ENCODE measurements at regions not wholly inside any gene's neighbourhood (a gene's known extent, or its start where the extent isn't known, plus 50 kb on each side); places are given as distances from the start of the nearest gene placed in this dataset.

DNA sequence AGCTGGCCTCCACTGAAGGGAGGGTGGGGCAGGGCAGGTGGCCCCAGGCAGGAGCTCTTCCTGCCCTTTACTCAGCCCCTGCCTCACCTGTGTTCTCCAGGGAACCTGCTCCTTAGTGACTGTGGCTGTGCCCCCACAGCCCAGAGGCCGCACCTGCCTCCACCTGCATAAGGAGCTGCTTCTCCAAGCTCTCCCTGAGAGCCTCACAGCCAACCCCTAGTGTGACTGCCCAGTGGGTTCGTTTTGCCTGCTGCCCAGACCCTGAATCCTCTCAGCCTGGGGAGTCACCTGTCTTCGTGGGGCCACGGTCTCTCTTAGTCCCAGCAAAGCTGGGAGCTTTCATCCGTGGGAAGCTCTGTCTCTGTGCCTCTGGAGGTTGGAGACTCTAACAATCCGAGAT, 94.4 kb downstream of the GLRX3 start (continued):
- TF ChIP-seq NANOG (IDR thresholded peaks at IDR 0.05; ENCODE audit: borderline replicate concordance) (no peak), ETS1 (IDR thresholded peaks at IDR 0.05) (no peak)

GRCh38 chr10:130231251-130231741, 95.1 kb downstream of the GLRX3 start:
- no peaks in the 10 kb centered on the region for H4K20me1 ChIP-seq (replicated peaks; ENCODE audit: insufficient read depth)
- H3K27me3 ChIP-seq (ENCODE audit: insufficient read depth) = no peaks in the 10 kb centered on the region
- H2AFZ ChIP-seq = no peak overlapping the region
- no peaks in the 10 kb centered on the region for H3K9me2 ChIP-seq (ENCODE audit: insufficient read depth)
- no peak overlapping the region for H3K4me2 ChIP-seq
- Mint-ChIP-seq H3K4me1 (no peaks in the 10 kb centered on the region), H3K27ac (no peak overlapping the region), H3K36me3 (ENCODE audit: low read depth) (peaks cover 43% of the 10 kb centered on the region), H3K9me3 (peaks cover 97% of the 10 kb centered on the region), H3K27me3 (ENCODE audit: insufficient read depth, low read depth, poor library complexity) (no peaks in the 10 kb centered on the region), H3K4me3 (no peak overlapping the region)
- H3K27ac ChIP-seq (ENCODE audit: low read depth) = no peak overlapping the region
- H3K36me3 ChIP-seq (ENCODE audit: insufficient read depth) = peaks cover 6% of the 10 kb centered on the region; the same call in 1 of the 2 replicates
- no peaks in the 10 kb centered on the region for H3F3A ChIP-seq (replicated peaks; ENCODE audit: low read depth)
- no peak for TF ChIP-seq NANOG (IDR thresholded peaks at IDR 0.05; ENCODE audit: borderline replicate concordance)
- no peak for TF ChIP-seq POLR2AphosphoS5 (IDR thresholded peaks at IDR 0.05; ENCODE audit: low read depth)
- no peak for TF ChIP-seq ETS1 (IDR thresholded peaks at IDR 0.05)
- no peak for ATAC-seq
- H3K4me1 ChIP-seq (ENCODE audit: insufficient read depth) = no peaks in the 10 kb centered on the region
- H3K79me2 ChIP-seq (replicated peaks; ENCODE audit: insufficient read depth) = no peaks in the 10 kb centered on the region
- DNase-seq (ENCODE audit: low spot score) = no peak
- no peak overlapping the region for H3K4me3 ChIP-seq

GRCh38 chr10:130232166-130233034, 96.2 kb downstream of the GLRX3 start:
- Histone ChIP-seq H3K4me1 (ENCODE audit: insufficient read depth) (no peaks in the 10 kb centered on the region), H3K9me2 (ENCODE audit: insufficient read depth) (no peaks in the 10 kb centered on the region), H3K4me3 (no peak overlapping the region), H3K36me3 (ENCODE audit: insufficient read depth) (0 out of 2 replicates have a peak, but pooled peaks cover 3% of the 10 kb centered on the region), H4K20me1 (replicated peaks; ENCODE audit: insufficient read depth) (no peaks in the 10 kb centered on the region), H3K79me2 (replicated peaks; ENCODE audit: insufficient read depth) (no peaks in the 10 kb centered on the region), H3K4me2 (no peak overlapping the region), H3K27ac (ENCODE audit: low read depth) (no peak overlapping the region), H3F3A (replicated peaks; ENCODE audit: low read depth) (no peaks in the 10 kb centered on the region), H2AFZ (no peak overlapping the region), H3K27me3 (ENCODE audit: insufficient read depth) (no peaks in the 10 kb centered on the region)
- no peak for DNase-seq (ENCODE audit: low spot score)
- H3K27me3 Mint-ChIP-seq (ENCODE audit: insufficient read depth, low read depth, poor library complexity) = no peaks in the 10 kb centered on the region
- ATAC-seq = no peak
- H3K4me3 Mint-ChIP-seq = no peak overlapping the region
- no peaks in the 10 kb centered on the region for H3K4me1 Mint-ChIP-seq
- H3K9me3 Mint-ChIP-seq = peaks cover 97% of the 10 kb centered on the region
- no peak overlapping the region for H3K27ac Mint-ChIP-seq
- H3K36me3 Mint-ChIP-seq (ENCODE audit: low read depth) = peaks cover 40% of the 10 kb centered on the region
- TF ChIP-seq, protein P1, sequence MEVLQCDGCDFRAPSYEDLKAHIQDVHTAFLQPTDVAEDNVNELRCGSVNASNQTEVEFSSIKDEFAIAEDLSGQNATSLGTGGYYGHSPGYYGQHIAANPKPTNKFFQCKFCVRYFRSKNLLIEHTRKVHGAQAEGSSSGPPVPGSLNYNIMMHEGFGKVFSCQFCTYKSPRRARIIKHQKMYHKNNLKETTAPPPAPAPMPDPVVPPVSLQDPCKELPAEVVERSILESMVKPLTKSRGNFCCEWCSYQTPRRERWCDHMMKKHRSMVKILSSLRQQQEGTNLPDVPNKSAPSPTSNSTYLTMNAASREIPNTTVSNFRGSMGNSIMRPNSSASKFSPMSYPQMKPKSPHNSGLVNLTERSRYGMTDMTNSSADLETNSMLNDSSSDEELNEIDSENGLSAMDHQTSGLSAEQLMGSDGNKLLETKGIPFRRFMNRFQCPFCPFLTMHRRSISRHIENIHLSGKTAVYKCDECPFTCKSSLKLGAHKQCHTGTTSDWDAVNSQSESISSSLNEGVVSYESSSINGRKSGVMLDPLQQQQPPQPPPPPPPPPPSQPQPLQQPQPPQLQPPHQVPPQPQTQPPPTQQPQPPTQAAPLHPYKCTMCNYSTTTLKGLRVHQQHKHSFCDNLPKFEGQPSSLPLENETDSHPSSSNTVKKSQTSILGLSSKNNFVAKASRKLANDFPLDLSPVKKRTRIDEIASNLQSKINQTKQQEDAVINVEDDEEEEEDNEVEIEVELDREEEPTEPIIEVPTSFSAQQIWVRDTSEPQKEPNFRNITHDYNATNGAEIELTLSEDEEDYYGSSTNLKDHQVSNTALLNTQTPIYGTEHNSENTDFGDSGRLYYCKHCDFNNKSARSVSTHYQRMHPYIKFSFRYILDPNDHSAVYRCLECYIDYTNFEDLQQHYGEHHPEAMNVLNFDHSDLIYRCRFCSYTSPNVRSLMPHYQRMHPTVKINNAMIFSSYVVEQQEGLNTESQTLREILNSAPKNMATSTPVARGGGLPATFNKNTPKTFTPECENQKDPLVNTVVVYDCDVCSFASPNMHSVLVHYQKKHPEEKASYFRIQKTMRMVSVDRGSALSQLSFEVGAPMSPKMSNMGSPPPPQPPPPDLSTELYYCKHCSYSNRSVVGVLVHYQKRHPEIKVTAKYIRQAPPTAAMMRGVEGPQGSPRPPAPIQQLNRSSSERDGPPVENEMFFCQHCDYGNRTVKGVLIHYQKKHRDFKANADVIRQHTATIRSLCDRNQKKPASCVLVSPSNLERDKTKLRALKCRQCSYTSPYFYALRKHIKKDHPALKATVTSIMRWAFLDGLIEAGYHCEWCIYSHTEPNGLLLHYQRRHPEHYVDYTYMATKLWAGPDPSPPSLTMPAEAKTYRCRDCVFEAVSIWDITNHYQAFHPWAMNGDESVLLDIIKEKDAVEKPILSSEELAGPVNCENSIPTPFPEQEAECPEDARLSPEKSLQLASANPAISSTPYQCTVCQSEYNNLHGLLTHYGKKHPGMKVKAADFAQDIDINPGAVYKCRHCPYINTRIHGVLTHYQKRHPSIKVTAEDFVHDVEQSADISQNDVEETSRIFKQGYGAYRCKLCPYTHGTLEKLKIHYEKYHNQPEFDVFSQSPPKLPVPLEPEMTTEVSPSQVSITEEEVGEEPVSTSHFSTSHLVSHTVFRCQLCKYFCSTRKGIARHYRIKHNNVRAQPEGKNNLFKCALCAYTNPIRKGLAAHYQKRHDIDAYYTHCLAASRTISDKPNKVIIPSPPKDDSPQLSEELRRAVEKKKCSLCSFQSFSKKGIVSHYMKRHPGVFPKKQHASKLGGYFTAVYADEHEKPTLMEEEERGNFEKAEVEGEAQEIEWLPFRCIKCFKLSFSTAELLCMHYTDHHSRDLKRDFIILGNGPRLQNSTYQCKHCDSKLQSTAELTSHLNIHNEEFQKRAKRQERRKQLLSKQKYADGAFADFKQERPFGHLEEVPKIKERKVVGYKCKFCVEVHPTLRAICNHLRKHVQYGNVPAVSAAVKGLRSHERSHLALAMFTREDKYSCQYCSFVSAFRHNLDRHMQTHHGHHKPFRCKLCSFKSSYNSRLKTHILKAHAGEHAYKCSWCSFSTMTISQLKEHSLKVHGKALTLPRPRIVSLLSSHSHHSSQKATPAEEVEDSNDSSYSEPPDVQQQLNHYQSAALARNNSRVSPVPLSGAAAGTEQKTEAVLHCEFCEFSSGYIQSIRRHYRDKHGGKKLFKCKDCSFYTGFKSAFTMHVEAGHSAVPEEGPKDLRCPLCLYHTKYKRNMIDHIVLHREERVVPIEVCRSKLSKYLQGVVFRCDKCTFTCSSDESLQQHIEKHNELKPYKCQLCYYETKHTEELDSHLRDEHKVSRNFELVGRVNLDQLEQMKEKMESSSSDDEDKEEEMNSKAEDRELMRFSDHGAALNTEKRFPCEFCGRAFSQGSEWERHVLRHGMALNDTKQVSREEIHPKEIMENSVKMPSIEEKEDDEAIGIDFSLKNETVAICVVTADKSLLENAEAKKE (CRISPR knock-in tag; IDR thresholded peaks at IDR 0.05) = no peak
- TF ChIP-seq POLR2AphosphoS5 (IDR thresholded peaks at IDR 0.05; ENCODE audit: low read depth) = no peak
- no peak for TF ChIP-seq EZH2phosphoT487 (IDR thresholded peaks at IDR 0.05; ENCODE audit: unreplicated experiment)
- TF ChIP-seq NANOG (IDR thresholded peaks at IDR 0.05; ENCODE audit: borderline replicate concordance) = no peak
- TF ChIP-seq STAT1 (IDR thresholded peaks at IDR 0.05; ENCODE audit: unreplicated experiment) = no peak
- no peak for TF ChIP-seq CREB1 (CRISPR knock-in tag; IDR thresholded peaks at IDR 0.05; ENCODE audit: low read depth)

Data from GM23338 (cell line).